IPS-15b (cell line): ENCODE measurements at regions not wholly inside any gene's neighbourhood (a gene's known extent, or its start where the extent isn't known, plus 50 kb on each side); places are given as distances from the start of the nearest gene placed in this dataset.
"Not testable (repeated sequence)": the region's sequence is repeated elsewhere in the genome, so short reads cannot be mapped to it uniquely, and the experiment has no call there.

ENCODE experiments used
- H3K27me3 ChIP-seq: one replicate; pipeline ENCODE4 v1.6.1; 2013; ENCODE audit warnings: low read length; ENCODE audit not compliant: control insufficient read depth, insufficient read depth
- H3K36me3 ChIP-seq: one replicate; pipeline ENCODE4 v1.6.1; 2013; ENCODE audit warnings: low read length; ENCODE audit not compliant: control insufficient read depth, insufficient read depth
- H3K4me1 ChIP-seq: one replicate; pipeline ENCODE4 v1.6.1; 2013; ENCODE audit warnings: mild to moderate bottlenecking, low read length; ENCODE audit not compliant: control insufficient read depth, insufficient read depth
- H3K4me3 ChIP-seq: one replicate; pipeline ENCODE4 v1.5.1; 2013; ENCODE audit warnings: low read depth, low read length
- H3K9ac ChIP-seq: one replicate; pipeline ENCODE4 v1.6.1; 2013; ENCODE audit warnings: low read depth, mild to moderate bottlenecking, low read length
- H3K9me3 ChIP-seq: one replicate; pipeline ENCODE4 v1.6.1; 2013; ENCODE audit warnings: mild to moderate bottlenecking, low read length; ENCODE audit not compliant: control insufficient read depth, insufficient read depth

- no peaks in the 10 kb centered on the region for H3K4me1 ChIP-seq
- H3K9me3 ChIP-seq, result no peaks in the 10 kb centered on the region
- no peaks in the 10 kb centered on the region for H3K36me3 ChIP-seq
- no peak overlapping the region for H3K9ac ChIP-seq
- no peaks in the 10 kb centered on the region for H3K27me3 ChIP-seq
- no peak overlapping the region for H3K4me3 ChIP-seq
These were observed 334.5 kb upstream of the FRG2C start for GRCh38 chr3:75329476-75330097.

GRCh38 chr3:75330446-75330845 lies 333.7 kb upstream of the FRG2C start:
- H3K9ac ChIP-seq, H3K4me1 ChIP-seq, H3K36me3 ChIP-seq, H3K4me3 ChIP-seq, H3K27me3 ChIP-seq, H3K9me3 ChIP-seq: not testable (repeated sequence)

GRCh38 chr3:75332090-75332489 lies 332.0 kb upstream of the FRG2C start:
- not testable (repeated sequence) for H3K36me3 ChIP-seq, H3K27me3 ChIP-seq

GRCh38 chr3:75332794-75333193 lies 331.3 kb upstream of the FRG2C start:
- no peaks in the 10 kb centered on the region for H3K27me3 ChIP-seq
- no peak overlapping the region for H3K4me3 ChIP-seq
- H3K9ac ChIP-seq, result no peak overlapping the region
- H3K4me1 ChIP-seq, result no peaks in the 10 kb centered on the region
- no peaks in the 10 kb centered on the region for H3K36me3 ChIP-seq
- H3K9me3 ChIP-seq, result no peaks in the 10 kb centered on the region

More at GRCh38 chr3:75332090-75332489, 332.0 kb upstream of the FRG2C start:
- not testable (repeated sequence) for H3K4me1 ChIP-seq, H3K4me3 ChIP-seq, H3K9ac ChIP-seq, H3K9me3 ChIP-seq

GRCh38 chr3:75334299-75334698 lies 329.8 kb upstream of the FRG2C start:
- Histone ChIP-seq H3K4me3 (no peak overlapping the region), H3K4me1 (no peaks in the 10 kb centered on the region), H3K9me3 (no peaks in the 10 kb centered on the region), H3K9ac (no peak overlapping the region), H3K27me3 (no peaks in the 10 kb centered on the region), H3K36me3 (no peaks in the 10 kb centered on the region)

- H3K9ac ChIP-seq, result no peak overlapping the region
- no peak overlapping the region for H3K4me3 ChIP-seq
- H3K36me3 ChIP-seq, result no peaks in the 10 kb centered on the region
- H3K27me3 ChIP-seq, result no peaks in the 10 kb centered on the region
- no peaks in the 10 kb centered on the region for H3K9me3 ChIP-seq
- H3K4me1 ChIP-seq, result peaks cover 3% of the 10 kb centered on the region
These were observed 326.8 kb upstream of the FRG2C start for GRCh38 chr3:75337226-75337900.

- H3K9ac ChIP-seq, result no peak overlapping the region
- no peaks in the 10 kb centered on the region for H3K9me3 ChIP-seq
These were observed 325.8 kb upstream of the FRG2C start for GRCh38 chr3:75338342-75338741.

GRCh38 chr3:75341324-75342067 lies 322.6 kb upstream of the FRG2C start:
- Histone ChIP-seq H3K9me3 (no peaks in the 10 kb centered on the region), H3K4me3 (no peak overlapping the region), H3K9ac (no peak overlapping the region), H3K4me1 (peaks cover 3% of the 10 kb centered on the region), H3K27me3 (no peaks in the 10 kb centered on the region), H3K36me3 (no peaks in the 10 kb centered on the region)

More at GRCh38 chr3:75338342-75338741, 325.8 kb upstream of the FRG2C start:
- Histone ChIP-seq H3K27me3 (no peaks in the 10 kb centered on the region), H3K4me1 (peaks cover 3% of the 10 kb centered on the region), H3K36me3 (no peaks in the 10 kb centered on the region), H3K4me3 (no peak overlapping the region)

GRCh38 chr3:75342425-75342824 lies 321.7 kb upstream of the FRG2C start:
- Histone ChIP-seq H3K9ac (no peak overlapping the region), H3K4me3 (no peak overlapping the region), H3K36me3 (no peaks in the 10 kb centered on the region), H3K4me1 (peaks cover 3% of the 10 kb centered on the region), H3K27me3 (no peaks in the 10 kb centered on the region), H3K9me3 (no peaks in the 10 kb centered on the region)

- H3K9me3 ChIP-seq, H3K4me1 ChIP-seq, H3K27me3 ChIP-seq, H3K36me3 ChIP-seq, H3K9ac ChIP-seq, H3K4me3 ChIP-seq: not testable (repeated sequence)
These were observed 313.6 kb upstream of the FRG2C start for GRCh38 chr3:75350536-75350935.

- not testable (repeated sequence) for H3K4me3 ChIP-seq, H3K36me3 ChIP-seq, H3K9ac ChIP-seq, H3K27me3 ChIP-seq, H3K4me1 ChIP-seq, H3K9me3 ChIP-seq
These were observed 301.9 kb upstream of the FRG2C start for GRCh38 chr3:75362086-75362784.
